ENCODE measurements at regions not wholly inside any gene's neighbourhood (a gene's known extent, or its start where the extent isn't known, plus 50 kb on each side); places are given as distances from the start of the nearest gene placed in this dataset.

- TF ChIP-seq CTCF (IDR thresholded peaks at IDR 0.05) (no peak), POLR2A (IDR thresholded peaks at IDR 0.05) (no peak)
These were observed 317.6 kb downstream of the TBL1XR1 start for GRCh38 chr3:176879710-176880109.

All from Peyer's patch (tissue), 4 donors.